ENCODE measurements at regions not wholly inside any gene's neighbourhood (a gene's known extent, or its start where the extent isn't known, plus 50 kb on each side); places are given as distances from the start of the nearest gene placed in this dataset.

DNA sequence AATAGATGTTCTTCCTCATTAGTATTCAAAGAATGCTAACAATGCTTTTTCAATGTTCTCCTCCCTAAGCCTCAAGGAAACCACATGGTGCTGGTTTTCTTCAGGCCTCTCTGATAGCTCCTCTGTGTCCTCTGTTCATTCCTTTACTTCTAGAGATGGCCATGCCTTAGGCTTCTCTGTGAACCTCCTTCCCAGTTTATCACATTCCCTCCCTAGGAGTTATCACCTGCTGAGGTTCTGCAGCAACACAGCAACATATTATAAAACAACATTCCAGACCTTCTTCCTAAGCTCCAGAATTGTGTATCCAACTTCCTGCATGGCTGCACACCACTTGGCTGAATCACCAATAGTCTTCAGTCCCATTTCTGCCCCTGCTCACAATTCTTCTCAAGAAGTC, 325.5 kb downstream of the IRS1 start:
- ChIA-PET CTCF (interaction anchor here (0.6 kb wide), 1 partner anchor 24 kb away, joined by 5 read pairs; no protein-coding TSS in a partner anchor), POLR2A (ENCODE audit: low non-redundant PET) (no interaction called here)
- TF ChIP-seq EZH2 (IDR thresholded peaks at IDR 0.05; ENCODE audit: borderline replicate concordance, low read depth, low read length, poor library complexity, severe bottlenecking) = no peak
- TF ChIP-seq, protein P1, sequence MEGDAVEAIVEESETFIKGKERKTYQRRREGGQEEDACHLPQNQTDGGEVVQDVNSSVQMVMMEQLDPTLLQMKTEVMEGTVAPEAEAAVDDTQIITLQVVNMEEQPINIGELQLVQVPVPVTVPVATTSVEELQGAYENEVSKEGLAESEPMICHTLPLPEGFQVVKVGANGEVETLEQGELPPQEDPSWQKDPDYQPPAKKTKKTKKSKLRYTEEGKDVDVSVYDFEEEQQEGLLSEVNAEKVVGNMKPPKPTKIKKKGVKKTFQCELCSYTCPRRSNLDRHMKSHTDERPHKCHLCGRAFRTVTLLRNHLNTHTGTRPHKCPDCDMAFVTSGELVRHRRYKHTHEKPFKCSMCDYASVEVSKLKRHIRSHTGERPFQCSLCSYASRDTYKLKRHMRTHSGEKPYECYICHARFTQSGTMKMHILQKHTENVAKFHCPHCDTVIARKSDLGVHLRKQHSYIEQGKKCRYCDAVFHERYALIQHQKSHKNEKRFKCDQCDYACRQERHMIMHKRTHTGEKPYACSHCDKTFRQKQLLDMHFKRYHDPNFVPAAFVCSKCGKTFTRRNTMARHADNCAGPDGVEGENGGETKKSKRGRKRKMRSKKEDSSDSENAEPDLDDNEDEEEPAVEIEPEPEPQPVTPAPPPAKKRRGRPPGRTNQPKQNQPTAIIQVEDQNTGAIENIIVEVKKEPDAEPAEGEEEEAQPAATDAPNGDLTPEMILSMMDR (conservative IDR thresholded peaks at IDR 0.05; ENCODE audit: low read depth, low read length) = no peak
- no peak for DNase-seq (ENCODE audit: low spot score)
- no peaks in the 10 kb centered on the region for H3K27me3 ChIP-seq (replicated peaks; ENCODE audit: insufficient read depth, low read depth, low read length, poor library complexity)
- no peaks in the 10 kb centered on the region for H3K36me3 ChIP-seq (ENCODE audit: insufficient read depth, low read length, poor library complexity, severe bottlenecking)
- no peaks in the 10 kb centered on the region for H3K9me3 ChIP-seq (ENCODE audit: low read depth, low read length, poor library complexity, severe bottlenecking)
- intact Hi-C loops (cut with micrococcal nuclease; ENCODE audit: unreplicated experiment) = no loop called here
- H3K4me1 ChIP-seq (ENCODE audit: insufficient read depth, low read length, poor library complexity, severe bottlenecking) = no peaks in the 10 kb centered on the region
- H3K27ac ChIP-seq (ENCODE audit: low read depth, low read length, poor library complexity, severe bottlenecking) = no peak overlapping the region
- H3K4me3 ChIP-seq (ENCODE audit: low read depth, low read length, poor library complexity, severe bottlenecking) = no peak overlapping the region
- BruUV-seq (replicated peaks) = no TSS peak

DNA sequence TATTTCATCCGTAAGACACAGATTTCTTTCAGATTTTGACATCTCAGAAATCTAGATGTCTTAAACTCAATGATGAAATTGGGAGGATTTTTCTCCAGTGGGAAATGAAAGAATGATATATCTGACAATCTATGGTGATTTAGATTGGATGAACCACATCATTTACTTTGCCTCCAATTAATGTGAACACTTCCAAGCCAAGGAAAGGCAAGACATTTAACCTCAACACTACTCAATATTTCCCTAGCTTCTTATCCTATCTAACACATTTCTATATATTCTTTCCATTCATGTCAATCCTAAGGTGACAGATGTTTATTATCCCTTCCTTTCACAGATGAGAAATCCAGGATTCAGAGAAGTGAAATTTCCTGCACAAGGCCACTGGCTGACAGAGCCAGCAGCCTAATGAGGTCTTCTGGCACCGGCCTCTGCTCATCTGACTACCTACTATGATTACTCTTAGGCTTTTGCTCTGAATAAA, 327.6 kb downstream of the IRS1 start:
- Histone ChIP-seq H3K27me3 (replicated peaks; ENCODE audit: insufficient read depth, low read depth, low read length, poor library complexity) (no peaks in the 10 kb centered on the region), H3K9me3 (ENCODE audit: low read depth, low read length, poor library complexity, severe bottlenecking) (no peaks in the 10 kb centered on the region), H3K36me3 (ENCODE audit: insufficient read depth, low read length, poor library complexity, severe bottlenecking) (no peaks in the 10 kb centered on the region), H3K4me3 (ENCODE audit: low read depth, low read length, poor library complexity, severe bottlenecking) (no peak overlapping the region), H3K27ac (ENCODE audit: low read depth, low read length, poor library complexity, severe bottlenecking) (no peak overlapping the region), H3K4me1 (ENCODE audit: insufficient read depth, low read length, poor library complexity, severe bottlenecking) (no peaks in the 10 kb centered on the region)
- ChIA-PET CTCF (no interaction called here), POLR2A (ENCODE audit: low non-redundant PET) (no interaction called here)
- TF ChIP-seq EZH2 (IDR thresholded peaks at IDR 0.05; ENCODE audit: borderline replicate concordance, low read depth, low read length, poor library complexity, severe bottlenecking) = no peak
- TF ChIP-seq, protein P1 (conservative IDR thresholded peaks at IDR 0.05; ENCODE audit: low read depth, low read length) = no peak
- BruUV-seq (replicated peaks) = no TSS peak
- intact Hi-C loops (cut with micrococcal nuclease; ENCODE audit: unreplicated experiment) = no loop called here
- DNase-seq (ENCODE audit: low spot score) = no peak

DNA sequence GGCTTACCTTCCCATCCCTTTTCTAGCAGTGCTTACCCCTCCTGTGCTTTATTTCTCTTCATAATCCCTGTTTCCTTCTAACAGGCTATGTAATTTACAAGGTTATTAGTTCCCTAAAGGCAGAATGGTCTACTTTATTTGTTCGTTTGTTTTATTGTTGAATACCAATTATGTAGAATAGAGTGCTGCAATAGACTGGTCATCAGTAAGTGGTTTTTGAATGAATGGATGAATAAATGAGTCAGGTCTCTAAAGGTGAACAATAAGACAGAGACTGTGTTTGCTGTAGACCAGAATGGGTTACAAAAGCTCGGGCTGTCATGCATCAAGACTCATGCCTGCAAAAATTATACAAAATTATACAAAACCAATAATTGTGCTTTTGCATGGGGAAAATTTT, 332.0 kb downstream of the IRS1 start:
- Histone ChIP-seq H3K27me3 (replicated peaks; ENCODE audit: insufficient read depth, low read depth, low read length, poor library complexity) (no peaks in the 10 kb centered on the region), H3K4me1 (ENCODE audit: insufficient read depth, low read length, poor library complexity, severe bottlenecking) (no peaks in the 10 kb centered on the region), H3K9me3 (ENCODE audit: low read depth, low read length, poor library complexity, severe bottlenecking) (no peaks in the 10 kb centered on the region), H3K36me3 (ENCODE audit: insufficient read depth, low read length, poor library complexity, severe bottlenecking) (no peaks in the 10 kb centered on the region), H3K27ac (ENCODE audit: low read depth, low read length, poor library complexity, severe bottlenecking) (no peak overlapping the region), H3K4me3 (ENCODE audit: low read depth, low read length, poor library complexity, severe bottlenecking) (no peak overlapping the region)
- DNase-seq (ENCODE audit: low spot score) = no peak
- TF ChIP-seq EZH2 (IDR thresholded peaks at IDR 0.05; ENCODE audit: borderline replicate concordance, low read depth, low read length, poor library complexity, severe bottlenecking) = no peak
- TF ChIP-seq, protein P1 (conservative IDR thresholded peaks at IDR 0.05; ENCODE audit: low read depth, low read length) = no peak
- intact Hi-C loops (cut with micrococcal nuclease; ENCODE audit: unreplicated experiment) = no loop called here
- POLR2A ChIA-PET (ENCODE audit: low non-redundant PET) = no interaction called here
- BruUV-seq (replicated peaks) = no TSS peak
- CTCF ChIA-PET = no interaction called here

Measured in A673 (cell line).